ENCODE measurements at regions not wholly inside any gene's neighbourhood (a gene's known extent, or its start where the extent isn't known, plus 50 kb on each side); places are given as distances from the start of the nearest gene placed in this dataset.

DNA sequence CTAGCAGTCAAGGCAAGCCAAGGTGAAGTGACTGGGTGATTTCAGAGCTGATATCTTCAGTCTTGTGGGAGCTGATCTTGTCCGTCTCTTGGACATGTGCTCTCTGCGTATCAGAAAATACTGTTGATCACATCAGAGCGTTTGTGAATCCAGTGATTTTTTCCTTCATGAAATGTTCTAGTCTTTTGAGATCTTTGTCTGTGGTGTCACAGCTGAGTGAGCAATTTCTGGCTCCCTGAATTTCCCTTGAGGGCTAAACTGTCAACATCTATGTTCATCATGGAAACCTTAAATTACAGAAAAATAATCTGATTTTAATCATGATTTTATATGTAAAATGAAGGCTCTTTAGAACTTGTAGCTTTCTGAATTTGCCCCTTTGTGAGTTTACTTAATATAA is 432.0 kb downstream of the CCDC85A start:
- TF ChIP-seq, protein P1, sequence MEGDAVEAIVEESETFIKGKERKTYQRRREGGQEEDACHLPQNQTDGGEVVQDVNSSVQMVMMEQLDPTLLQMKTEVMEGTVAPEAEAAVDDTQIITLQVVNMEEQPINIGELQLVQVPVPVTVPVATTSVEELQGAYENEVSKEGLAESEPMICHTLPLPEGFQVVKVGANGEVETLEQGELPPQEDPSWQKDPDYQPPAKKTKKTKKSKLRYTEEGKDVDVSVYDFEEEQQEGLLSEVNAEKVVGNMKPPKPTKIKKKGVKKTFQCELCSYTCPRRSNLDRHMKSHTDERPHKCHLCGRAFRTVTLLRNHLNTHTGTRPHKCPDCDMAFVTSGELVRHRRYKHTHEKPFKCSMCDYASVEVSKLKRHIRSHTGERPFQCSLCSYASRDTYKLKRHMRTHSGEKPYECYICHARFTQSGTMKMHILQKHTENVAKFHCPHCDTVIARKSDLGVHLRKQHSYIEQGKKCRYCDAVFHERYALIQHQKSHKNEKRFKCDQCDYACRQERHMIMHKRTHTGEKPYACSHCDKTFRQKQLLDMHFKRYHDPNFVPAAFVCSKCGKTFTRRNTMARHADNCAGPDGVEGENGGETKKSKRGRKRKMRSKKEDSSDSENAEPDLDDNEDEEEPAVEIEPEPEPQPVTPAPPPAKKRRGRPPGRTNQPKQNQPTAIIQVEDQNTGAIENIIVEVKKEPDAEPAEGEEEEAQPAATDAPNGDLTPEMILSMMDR (IDR thresholded peaks at IDR 0.05): no peak
- TF ChIP-seq POLR2A (IDR thresholded peaks at IDR 0.05): no peak
- TF ChIP-seq POLR2AphosphoS5 (IDR thresholded peaks at IDR 0.05): no peak
